SIG-M5 (cell line): ENCODE measurements at regions not wholly inside any gene's neighbourhood (a gene's known extent, or its start where the extent isn't known, plus 50 kb on each side); places are given as distances from the start of the nearest gene placed in this dataset.

Experiments used
- DNase-seq: peaks from one replicate; lab custom pipeline; 2025; lab: John Stamatoyannopoulos, UW

DNA sequence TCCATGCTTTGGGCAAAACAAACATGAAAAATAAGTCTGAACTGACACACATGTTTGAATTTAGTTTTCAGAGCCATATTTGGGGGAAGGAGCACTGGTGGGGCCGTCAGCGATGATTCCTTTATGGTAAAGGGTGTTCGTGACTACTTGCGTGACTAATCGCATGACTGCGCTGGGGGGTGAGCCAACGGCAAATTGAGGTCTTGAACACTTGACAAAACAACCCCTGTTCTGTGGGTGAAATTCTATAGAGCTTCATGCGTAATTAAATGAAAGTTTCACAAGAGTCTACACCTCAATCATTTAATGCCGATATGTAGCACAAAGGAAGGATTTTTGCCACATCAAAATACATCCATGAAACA, 127.5 kb upstream of the CYP1B1 start:
- no peak for DNase-seq

DNA sequence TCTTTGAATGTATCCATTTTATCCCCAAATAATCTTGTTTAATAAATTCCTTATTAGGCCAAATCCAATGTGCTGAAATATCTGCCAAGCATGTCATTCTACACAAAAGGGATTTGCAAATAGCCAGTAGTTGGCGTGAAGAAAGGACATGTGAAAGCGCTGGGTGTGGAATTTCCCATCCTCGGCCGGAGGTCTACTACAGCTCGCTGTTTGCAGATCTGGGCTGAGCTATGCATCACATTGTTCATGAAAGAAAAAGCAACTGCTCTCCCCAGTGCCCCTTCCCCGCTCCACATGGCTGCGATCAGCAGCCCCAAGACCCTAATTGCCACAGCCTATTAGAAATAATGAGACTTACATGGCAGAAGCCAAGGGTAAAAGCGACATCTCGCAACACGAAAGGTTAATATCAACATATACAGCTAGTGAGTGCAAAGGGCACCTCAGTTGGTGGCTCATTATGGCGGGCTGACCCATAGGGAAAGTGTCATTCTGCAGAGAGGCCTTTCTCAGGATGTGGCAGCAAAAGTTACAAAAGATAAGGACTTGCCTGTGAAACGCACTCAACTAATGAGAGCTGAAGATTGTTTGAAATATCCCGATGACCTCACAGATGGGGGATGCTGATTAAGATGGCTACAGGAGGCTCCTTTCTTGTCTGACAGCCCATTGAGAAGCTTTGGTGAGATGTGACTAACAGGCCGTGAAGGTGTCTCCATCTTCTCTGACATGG, 126.9 kb upstream of the CYP1B1 start:
- DNase-seq, result no peak

DNA sequence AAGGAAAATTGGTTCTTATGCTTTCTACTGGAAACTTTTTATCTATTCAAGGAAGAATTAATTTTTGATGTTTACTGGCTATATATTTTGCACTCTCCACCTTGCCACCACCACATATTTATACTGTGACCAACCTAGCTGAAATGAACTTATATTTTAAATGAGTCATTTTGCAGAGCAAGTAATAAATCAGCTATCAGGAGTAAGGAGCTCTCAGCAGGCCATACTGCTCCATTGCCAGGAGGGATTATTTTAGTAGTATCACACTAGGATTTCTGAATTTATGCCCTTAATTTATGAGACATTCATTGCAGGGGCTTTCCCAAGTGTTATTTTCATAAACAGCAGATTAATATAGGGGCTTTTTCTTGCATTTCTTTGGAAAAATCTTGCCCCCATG, 125.8 kb upstream of the CYP1B1 start:
- DNase-seq, result no peak

DNA sequence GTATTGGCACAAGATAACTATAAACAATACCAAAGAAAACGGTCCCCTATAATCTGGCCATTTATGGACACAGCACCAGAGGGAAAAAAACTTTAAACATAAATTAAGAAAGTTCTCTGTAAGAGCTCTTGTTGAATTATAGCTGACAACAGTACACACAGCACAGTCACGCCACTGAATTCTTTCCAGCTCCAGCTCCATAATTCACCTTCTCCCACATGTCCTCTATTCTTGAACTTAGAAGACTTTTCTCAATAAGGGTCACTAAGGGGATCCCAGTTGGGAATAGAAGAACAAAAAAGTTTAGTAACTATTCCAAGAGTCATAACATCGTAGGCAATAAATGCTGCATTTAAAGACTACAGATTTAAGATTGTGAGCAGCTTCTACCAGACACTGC, 124.6 kb upstream of the CYP1B1 start:
- DNase-seq, result no peak

DNA sequence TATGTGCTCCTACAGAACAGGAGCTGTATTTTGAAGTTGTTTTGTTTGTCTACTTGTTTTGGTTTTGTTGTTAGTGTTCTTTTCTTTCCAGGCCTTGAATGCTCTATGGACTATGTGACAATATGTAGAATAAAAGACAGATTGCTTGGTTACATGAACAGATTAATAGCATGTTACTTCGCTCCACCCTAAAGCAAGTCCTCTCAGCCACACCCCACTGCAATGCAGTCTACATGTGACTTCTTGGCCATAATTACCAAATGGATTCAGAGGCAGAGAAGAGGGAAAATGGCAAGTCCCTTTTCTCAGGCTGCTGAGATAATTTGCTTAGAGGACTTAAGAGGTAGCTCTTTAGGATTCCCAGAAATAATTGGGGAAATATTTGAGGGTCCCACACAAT, 123.2 kb upstream of the CYP1B1 start:
- no peak for DNase-seq

DNA sequence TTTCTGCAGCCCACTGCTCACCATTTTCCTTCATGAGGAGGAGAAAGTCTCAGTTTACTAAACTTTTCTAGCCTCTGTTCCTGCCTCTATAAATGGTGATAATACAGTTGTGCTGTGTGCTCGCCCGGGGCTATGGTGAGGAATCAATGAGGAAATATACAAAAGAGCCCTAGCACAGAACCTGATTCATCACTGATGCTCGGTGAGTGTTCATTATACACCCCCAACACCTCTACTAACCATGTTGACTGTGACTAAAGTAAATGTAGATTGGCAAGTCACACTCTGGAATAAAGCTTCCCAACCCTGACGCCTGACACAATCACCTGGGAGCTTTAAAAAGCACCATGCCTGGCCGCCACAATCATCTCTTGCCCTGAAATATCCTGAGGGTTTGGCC, 118.8 kb upstream of the CYP1B1 start:
- no peak for DNase-seq

DNA sequence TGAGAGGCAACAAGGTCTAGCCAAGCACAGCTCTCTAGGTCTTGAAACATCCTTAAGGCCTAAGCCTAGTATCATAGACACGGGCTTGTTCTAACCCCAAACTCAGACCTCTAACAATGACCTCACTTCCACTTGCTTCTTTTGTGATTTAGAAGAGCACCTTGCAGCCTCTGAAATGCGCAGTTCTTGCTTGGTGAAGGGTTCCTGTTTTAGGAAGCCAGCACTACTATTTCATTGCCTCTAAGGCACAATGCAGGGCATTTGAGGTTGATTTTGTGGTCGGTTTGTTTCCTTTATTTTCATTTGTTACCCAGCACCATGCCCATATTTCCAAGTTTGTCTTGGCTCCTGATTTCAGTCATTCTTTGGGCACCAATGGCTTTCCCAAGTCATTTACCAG, 117.0 kb upstream of the CYP1B1 start:
- DNase-seq, result no peak

DNA sequence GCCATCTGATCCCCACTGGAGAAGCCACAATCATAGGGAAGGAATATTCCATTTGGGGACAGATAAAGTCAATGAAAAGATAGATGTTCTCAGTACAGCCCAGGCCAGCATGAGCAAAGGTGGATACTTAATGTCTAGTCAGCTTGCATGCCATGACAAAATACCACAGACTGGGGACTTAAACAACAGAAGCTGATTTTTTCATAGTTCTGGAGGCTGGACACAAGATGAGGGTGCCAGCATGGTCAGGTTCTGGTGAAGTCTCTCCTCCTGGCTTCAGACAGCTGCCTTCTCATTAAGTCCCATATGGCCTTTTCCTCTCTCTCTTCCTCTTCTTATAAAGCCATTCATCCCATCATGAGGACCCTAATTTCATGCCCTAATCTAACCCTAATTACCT, 116.1 kb upstream of the CYP1B1 start:
- DNase-seq, result no peak

DNA sequence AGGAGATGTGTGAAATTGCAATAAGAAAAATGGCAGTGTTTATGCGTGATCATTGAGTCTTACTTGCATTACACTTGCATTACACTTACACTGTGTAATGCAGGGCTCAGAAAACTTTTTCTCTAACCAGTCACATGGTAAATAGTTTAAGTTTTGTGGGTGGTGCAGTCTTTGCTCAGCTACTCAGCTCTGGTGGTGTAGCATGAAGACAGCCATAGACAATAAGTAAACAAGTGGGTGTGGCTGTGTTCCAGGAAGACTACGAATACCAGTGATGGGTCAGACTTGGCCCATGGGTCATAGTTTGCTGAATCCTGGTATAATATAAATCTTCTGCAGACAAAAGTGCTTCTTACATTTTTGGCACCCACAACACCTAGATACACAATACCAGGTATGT, 115.6 kb upstream of the CYP1B1 start:
- no peak for DNase-seq

DNA sequence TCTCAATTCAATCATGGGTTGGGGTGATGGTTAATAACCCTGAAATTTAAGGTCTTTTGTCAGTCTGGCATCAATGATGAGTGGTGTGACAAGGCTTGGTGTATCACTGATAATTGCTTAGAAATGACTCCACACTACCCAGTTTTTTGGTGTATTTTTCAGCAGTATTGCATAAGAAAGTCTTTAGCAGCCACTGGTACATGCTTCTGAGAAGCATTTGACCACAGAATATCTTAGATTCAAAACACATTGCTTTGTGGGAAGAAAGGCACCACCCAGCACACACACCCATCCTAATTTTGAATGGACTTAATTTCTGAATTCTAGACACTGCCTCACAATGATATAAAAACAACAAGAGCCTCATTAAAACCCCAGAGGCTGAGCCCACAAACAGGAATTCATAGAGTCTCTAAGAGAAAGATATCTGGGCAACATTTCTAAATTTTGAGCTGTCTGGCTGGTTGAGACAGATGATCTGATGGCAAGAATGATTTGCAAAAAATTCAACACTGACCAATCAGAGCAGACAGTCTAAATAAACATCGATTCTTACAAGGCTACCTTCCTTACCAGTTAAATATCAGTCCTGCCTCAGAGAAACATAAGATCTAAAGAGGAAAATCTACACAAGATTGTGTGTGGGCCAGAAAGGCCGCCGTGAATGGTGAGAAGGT, 114.7 kb upstream of the CYP1B1 start:
- DNase-seq, result no peak

DNA sequence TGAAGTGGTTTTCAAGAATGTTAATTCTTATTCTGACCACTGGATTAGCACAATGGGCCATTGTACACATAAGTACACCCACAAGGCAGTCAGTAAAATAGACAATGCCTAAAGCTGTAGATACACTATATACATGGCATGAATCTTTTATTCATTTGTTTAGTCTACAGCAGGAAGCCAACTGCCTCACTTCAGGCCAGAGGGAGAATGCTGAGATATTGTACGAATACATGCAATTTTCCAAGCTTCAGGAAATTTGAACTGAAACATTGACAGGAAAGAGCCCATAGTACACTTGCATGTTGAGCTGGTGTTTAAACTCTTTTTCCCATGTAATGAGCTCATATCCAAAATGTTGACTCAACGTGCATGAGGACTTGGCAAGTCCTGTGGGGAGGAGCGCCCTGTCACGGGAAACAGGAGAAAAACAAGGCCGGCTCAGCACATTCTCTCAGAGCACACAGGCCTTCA, 111.6 kb upstream of the CYP1B1 start:
- no peak for DNase-seq

DNA sequence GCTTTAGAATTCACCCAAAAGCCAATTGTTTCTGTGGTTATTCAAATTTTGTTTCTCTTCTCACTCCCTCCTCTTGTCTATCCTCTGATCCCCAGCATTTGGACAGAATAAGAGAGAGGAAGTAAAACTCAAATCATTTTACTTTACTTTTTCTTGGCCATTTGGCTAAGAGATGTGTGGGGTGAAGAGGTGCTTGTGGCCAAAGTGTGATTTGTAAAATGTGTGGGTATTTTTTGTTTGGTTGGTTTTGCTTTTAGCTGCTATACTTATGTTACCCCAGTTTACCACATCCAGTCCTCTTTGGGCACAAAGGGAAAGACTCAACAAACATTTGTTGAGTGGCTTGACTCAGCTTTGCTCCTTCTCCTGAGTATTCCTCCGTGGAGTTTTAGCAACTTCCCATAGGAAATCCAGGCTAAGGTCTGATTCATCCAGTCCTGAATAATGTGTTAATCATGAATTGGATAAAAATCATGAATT, 109.1 kb upstream of the CYP1B1 start:
- no peak for DNase-seq

DNA sequence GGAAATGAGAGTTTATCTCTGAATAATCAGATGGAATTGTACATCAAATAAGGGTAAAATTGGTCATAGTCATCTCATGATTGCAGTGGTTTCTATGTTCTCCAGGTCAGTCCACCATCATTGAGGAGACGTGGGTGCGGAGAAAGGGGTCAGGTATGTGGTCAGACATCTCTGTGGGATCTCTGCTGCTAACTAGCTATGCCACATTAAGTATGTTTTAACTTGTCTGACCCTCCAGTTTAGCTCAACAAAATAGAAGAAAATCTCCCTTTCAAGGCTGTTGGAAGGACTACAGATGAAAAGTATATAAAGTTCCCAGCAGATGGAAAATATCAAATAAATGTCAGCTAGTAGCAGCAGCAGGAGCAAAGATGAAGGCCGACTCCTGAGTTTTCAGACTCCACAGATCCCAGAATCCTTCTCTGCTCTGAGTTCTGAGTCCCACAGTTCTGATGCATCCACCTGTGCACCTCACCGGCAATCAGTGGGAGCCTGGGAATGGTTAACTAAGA, 106.6 kb upstream of the CYP1B1 start:
- DNase-seq, result no peak

DNA sequence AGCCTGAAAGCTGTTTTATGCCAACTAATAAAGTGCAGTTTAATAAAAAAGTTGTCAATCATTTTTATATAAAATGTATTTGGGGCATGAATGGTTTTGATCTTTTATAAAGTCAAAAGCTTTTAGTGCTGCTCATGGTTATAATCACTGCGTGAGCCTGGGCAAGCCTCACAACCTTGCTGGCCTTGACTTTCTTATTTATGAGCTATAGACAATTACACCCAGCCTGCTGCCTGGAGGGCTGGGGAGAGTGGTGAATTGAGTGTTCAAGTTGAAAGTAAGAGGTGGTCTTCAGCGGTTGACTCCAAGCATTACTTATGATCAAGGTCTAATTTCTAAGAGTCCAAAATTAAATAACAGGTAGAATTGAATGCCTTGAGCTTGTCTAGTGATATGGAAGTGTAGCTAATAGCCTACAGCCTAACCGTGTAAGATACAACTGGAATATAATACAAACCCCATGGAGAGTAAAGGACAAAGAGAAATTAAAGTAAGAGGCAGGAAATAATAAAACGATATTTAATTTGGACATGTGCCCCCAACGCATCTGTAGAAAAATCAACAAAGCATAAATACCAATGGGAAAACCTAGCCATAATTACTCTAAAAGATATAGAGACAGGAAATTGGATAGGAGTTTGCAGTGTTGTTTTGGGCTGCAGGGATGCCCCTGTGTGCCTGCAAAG, 106.0 kb upstream of the CYP1B1 start:
- no peak for DNase-seq

DNA sequence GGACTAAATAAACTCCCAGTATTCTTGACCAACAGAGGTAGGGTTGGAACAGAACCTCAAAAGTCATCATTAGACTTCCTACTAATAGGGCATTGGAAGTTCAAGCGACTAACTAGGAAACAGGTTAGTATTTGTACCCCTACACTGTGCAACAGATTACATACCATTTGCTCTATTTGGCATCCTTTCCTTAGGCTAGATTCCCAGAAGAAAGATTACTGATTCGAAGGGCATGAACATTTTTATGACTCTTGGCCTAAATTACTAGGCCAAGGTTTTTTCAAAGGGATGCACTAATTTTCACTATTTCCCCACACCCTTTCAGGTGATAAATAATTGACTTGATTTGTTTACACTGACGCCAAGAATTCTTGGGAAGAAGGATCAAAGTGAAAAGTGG, 104.8 kb upstream of the CYP1B1 start:
- DNase-seq, result no peak

DNA sequence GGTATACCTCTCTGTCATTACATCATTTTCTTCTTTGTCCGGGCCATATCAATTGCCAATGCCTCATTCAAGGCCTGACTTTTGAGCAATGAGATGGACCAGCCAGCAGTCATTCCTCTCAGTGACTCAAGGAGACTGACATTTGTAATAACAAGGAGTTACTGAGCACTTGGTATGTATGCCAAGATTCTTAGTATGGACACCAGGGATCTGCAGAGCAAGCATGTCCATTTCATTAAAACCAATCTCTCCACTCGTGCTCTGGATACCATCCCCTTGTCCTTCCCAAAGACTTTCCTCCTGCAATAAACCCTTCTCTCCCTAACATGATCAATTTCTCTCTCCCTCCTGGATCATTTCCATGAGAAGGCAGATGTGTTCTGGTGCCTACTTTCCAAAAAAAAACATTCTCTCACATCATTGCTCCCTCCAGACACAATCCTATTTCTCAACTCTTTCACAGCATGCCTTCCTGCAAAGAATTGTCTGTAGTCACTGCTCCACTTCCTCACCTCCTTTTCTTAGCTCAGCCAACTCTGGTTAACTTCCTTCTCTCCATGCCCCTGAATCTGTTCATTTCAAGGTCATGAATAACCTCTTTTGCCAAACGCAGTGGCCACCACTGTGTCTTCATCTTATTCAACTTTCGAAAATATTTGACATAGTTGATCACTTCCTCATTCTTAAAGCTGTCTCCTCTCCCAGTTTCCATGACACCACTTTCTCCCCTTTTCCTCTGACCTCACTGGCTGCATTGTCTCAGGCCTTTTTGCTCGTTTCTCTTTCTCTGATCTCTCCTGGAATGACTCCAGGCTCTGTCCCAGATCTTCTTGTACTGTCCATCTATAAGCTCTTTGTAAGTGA, 102.8 kb upstream of the CYP1B1 start:
- peak; percentile 94 for DNase-seq

DNA sequence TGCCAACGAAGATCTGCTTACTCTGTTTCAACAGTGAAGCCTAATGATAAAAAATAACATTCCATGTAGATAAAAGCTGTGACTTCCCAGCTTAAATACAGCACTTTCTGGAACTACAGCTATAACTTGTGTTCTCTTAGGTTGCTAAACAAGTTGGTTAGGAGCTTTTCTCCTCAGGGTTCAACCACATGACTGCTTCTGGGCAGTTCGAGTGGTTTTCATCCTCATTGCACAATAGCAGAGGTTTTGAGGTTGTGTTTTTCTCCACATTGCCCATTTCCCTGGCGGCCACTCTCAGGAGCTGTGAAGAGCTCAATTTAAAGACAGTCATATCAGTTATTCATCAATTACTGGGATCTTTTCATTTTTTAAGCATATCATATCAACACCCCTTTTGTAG, 102.2 kb upstream of the CYP1B1 start:
- DNase-seq, result peak; percentile 55

DNA sequence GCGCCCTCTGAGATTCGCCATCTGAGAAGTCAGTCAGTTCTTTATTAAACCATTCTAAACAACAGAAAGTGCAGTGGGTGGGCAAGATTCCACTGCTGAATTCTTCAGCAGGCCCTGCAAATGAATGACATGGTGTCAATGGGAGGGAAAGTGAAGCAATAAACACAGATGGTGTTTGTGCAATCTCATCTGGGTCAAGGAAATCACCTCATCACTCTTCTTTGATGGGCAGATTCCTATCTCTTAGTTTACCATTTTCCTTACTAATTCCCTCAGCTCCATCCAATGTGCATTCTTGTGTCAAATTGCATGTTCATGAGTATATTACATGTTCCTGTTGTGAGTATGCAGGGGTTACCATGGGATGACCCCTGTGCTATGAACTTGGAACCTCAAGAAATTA, 100.7 kb upstream of the CYP1B1 start:
- no peak for DNase-seq

DNA sequence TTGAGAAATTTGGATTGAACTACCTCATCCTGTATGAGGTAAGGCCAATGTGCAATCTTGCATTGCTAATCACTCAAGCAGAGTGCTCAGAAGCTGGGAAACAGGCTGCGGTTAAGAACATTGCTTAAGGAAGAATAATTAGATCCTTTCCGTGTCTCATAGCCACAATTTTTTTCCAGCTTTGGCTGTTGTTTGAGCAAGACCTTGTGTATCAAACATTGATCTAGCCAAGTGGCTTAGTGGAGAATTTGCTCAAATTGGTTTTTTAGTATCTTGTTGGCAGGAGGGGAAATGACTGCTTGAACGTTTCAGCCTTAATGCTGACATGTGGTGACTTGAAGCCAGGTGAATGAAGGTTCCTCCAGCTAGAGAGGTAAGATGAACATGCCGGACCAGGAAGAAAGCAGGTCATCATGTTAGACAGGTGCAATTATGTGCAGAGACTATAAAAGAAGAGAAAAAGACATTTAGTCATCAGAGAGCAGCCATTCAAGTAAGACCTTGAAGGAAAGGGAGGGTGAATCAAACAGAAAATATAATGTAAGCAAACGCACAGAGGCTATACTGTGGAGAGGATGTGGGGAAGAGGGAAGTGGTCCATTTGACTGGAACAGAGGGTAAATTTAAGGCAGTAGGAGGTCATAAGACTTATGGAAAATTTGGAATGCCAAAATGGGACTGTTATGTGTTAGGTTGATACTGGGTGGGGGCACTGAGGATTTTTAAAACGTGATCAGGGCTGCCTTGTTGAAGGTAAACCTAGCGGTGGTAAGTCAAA, 98.9 kb upstream of the CYP1B1 start:
- peak; percentile 89 for DNase-seq

DNA sequence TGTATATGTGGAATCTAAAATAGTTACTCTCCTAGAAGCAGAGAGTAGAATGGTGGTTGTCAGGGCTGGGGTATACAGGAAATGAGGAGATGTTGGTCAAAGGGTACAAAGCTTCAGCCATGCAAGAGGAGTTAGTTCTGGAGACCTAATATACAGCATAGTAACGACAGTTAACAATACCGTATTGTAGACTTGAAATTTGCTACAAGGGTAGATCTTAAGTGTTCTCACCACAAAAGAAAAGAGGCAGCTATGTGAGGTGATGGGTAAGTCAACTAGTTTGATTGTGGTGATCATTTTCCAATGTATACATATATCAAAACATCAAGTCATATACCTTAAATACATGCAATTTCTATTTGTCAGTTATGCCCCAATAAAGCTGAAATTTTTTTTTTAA, 98.2 kb upstream of the CYP1B1 start:
- DNase-seq, result no peak

DNA sequence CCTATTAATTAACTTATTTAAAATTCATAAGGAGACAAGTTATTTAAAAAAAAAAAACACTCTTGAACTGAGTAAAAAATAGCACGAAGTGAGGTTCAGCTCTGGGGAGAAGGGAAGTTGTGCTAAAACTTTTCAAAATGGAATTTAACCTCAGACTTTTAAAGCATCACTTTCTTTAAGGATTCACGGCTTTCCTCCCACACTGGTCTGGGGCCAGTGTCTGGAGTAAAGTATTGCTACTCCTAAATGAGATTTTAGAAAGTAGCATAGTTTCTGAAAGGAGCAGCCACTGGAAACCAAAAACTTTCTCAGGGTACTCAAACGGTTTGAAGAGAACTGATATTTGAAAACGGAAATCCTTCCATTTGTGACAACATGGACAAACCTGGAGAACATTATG, 97.7 kb upstream of the CYP1B1 start:
- DNase-seq, result no peak
